ENCODE measurements at regions not wholly inside any gene's neighbourhood (a gene's known extent, or its start where the extent isn't known, plus 50 kb on each side); places are given as distances from the start of the nearest gene placed in this dataset.
"Not testable (repeated sequence)": the region's sequence is repeated elsewhere in the genome, so short reads cannot be mapped to it uniquely, and the experiment has no call there.

GRCh38 chr20:53645582-53645897 lies 51.9 kb upstream of the ZNF217 start:
- no peak for DNase-seq (ENCODE audit: low read depth in 2 of 2)

GRCh38 chr20:53644108-53644507 lies 50.5 kb upstream of the ZNF217 start:
- DNase-seq (ENCODE audit: low read depth in 2 of 2): not testable (repeated sequence)

All from fibroblast of skin of left quadriceps (primary cell).